HPDE6-E6E7 (cell line): ENCODE measurements at regions not wholly inside any gene's neighbourhood (a gene's known extent, or its start where the extent isn't known, plus 50 kb on each side); places are given as distances from the start of the nearest gene placed in this dataset.

Experiments used
- DNase-seq: peaks from one replicate; pipeline ENCODE4 v3.0.0; 2011; ENCODE audit warnings: missing footprints; ENCODE audit errors: extremely low spot score

DNA sequence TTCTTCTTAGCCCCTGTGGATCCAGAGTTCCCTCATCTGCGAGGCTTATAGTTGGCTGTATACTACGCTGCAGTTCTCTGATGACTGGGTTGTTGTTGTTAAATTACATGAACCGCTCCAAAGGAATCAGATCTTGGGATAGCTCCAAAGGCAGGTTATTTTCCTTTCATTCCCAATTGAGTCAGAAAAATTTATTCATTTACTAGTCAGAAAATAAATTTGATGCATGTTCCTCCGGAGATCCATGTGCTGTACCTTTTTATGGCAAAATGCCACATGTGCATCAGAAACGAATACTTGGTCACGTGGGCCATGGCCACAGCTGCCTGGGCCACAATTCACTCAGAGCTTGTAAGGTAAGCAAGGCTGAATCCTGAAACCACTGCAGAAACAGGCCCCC, 304.0 kb downstream of the NR2F1-AS1 start:
- DNase-seq = no peak

DNA sequence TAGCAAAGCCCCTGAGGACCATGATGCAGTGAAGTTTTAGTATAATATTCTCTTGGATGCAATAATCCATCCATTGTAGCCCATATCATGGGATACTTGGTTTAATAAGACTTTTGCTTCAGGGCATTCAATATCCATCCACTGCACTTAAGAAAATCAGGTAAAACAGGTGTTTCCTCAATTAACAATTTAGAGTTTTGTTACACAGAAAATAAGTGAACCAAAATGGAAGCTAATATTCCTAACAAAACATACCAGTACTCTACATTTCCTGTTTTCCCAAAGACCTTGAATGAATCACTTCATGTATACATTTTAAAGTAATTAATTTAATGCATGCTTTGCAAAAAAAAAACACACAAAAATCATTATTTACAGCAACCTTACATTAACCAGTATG, 305.6 kb downstream of the NR2F1-AS1 start:
- DNase-seq = no peak

DNA sequence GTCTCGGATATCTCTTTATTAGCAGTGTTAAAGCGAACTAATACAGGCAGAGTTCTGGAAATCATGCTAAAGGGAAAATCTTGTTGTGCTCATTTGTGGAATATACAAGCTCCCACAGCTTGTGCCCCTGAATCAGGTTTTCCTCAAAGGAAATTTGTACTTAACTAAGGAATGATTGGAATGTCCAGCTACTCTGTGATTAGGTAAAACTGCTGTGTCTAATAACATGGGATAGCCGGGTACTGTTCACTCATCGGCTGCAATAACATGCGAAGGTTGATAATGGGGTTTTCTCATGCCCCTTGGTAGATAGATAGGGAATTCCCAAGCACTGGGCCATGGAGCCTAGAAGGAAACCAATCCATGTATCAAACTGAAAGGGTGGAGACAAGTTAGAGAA, 306.7 kb downstream of the NR2F1-AS1 start:
- no peak for DNase-seq

DNA sequence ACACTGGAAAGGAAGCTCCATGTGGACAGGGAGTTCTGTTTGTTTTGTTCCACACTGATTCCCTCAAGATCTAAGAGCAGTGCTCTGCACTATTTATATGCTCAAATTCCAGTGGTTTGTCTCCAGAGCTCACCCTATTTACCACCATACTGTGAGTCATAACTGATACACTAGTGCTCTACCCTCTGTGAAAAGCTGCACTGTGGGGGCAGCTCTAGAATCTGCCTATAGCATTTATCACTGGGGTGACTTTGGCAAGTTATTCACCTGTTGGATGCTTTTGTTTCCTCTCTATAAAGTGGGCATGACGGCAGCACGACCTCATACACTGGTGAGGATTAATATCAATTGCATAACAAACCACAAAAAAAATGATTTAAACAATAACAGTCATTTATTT, 307.8 kb downstream of the NR2F1-AS1 start:
- DNase-seq = no peak

DNA sequence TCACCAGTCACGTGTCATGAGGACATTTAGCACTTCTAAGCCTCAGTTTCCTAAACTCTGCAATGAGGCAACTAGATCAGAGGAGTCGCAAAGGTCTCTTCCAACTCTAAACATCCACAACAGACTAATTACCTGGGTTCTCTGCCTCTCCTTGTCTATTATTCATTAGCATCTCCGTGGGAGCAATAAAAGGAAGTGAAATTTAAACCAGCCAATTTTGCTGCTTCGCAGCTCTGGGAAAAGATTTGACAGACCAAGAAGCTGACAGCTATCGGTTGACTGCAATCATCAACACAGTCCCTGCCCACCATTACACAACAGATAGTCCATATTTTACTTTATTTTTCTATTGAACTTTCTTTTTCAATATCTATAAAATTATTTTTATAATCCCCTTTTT, 308.9 kb downstream of the NR2F1-AS1 start:
- no peak for DNase-seq

DNA sequence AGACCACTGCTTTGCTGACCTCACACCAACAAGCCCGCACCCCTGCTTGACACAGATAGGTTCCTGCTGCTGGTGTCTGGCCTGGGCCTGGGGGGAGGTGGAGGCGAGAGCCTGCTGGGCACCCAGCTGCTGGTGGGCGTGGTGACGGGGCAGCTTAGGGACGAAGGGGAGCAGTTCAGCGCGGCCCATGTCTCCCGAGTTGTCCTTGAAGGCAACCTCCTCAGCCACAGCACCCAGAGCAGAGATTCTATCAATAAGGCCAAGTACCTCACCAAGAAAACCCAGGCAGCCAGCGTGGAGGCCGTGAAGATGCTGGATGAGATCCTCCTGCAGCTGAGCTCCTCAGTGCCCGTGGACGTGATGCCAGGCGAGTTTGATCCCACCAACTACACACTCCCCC, 313.3 kb downstream of the NR2F1-AS1 start:
- no peak for DNase-seq

DNA sequence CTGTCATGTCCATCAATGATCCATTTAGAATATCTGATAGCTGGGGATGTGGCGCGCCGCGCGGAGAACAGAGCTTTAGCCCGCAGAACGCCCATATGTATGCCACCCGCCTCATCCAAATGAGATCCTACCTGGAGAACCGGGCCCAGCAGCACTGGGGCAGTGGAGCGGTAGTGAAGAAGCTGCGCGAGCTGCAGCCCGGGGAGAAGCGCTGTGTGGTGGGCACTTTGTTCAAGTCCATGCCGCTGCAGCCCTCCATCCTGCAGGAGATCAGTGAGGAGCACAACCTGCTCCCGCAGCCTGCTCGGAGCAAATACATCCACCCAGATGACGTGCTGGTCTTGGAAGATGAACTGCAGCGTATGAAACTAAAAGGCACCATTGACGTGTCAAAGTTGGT, 313.7 kb downstream of the NR2F1-AS1 start:
- no peak for DNase-seq

DNA sequence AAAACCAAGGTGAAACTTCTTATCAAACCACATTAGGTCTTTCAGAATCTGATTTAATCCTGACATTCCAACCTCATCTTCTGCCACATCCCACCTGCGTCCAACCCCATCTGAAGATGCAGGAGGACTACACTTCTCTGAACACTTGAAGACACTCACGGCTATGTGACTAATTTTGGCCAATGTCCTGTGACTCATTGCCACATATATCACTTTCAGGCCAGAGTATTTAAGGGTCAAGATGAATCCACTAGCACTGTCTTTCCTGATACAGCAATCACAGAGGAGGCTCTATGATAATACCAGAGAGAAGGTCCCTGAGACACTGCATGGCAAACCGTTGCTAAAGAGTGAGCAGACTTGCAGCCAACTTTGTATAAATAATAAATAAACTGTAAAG, 323.4 kb downstream of the NR2F1-AS1 start:
- no peak for DNase-seq

DNA sequence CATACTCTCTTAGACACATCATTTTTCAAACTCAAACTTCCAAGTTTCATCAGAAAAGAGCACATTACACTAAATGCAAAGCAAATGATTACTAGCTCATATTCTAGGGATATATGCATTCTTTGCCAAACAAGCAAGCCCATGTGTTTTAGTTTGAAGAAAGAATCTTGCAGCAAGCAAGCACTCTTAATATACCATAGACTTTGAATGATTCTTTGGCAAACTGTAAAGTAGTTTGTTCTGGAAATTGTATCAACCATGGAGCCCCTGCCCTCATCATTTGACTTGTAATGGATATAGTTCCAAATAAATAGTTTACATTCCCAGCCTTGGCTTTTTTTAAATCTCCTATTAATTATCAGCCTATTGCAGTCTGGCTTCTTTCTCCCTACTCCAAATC, 325.2 kb downstream of the NR2F1-AS1 start:
- no peak for DNase-seq

DNA sequence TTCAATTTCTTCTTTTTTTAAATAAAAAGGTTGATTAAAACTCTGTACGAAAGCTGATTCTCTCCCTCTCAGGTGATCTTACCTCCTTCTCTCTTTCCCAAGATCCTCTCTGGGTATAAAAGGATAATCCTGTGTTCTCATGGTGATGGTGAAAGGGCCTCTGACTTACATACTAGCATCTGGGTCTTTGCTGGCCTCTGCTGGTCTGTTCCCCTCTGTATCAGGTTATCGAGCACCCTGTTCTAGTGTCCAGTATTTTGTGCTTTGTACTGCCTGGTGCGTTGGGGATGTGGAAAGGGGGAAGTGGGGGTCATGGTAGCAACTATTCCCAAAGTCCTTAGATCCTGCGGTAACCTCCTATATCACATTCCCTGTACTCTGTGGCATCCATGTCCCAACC, 328.9 kb downstream of the NR2F1-AS1 start:
- no peak for DNase-seq

DNA sequence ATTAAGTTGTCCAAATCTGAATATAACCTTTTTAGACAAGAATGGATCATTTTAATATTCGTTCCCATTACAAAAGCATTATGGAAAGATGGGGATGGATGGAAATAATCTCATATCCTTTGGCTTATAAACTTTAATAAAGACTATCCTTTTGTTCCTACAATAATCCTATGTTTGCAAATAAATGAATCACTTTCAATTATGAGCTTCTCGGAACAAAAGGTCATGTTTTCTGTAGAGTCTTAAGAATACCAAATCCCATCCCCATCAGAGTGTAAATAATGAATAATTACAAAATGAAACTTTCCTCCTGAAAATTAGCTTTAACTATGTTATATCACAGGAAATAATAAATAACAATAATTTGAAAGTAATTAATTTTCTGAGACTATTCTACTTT, 329.7 kb downstream of the NR2F1-AS1 start:
- DNase-seq = no peak

DNA sequence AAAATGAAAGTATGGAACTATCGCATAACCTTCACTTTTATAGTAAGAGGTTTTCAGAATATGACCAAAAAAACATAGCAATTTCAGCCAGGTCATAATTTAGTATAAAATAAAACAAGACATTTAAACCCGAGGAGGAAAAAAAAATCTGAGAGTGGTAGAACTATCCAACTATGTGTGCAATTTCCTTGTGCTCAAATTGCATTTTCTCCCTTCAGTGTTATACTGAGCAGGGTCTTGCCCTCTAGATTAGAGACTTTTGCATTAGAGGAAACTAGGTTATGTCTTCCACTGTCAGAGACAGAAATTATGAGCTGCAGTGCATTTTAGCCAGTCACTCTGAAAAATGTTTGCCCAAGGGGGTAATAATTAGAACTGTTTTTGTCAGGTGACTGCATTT, 330.6 kb downstream of the NR2F1-AS1 start:
- DNase-seq = no peak

DNA sequence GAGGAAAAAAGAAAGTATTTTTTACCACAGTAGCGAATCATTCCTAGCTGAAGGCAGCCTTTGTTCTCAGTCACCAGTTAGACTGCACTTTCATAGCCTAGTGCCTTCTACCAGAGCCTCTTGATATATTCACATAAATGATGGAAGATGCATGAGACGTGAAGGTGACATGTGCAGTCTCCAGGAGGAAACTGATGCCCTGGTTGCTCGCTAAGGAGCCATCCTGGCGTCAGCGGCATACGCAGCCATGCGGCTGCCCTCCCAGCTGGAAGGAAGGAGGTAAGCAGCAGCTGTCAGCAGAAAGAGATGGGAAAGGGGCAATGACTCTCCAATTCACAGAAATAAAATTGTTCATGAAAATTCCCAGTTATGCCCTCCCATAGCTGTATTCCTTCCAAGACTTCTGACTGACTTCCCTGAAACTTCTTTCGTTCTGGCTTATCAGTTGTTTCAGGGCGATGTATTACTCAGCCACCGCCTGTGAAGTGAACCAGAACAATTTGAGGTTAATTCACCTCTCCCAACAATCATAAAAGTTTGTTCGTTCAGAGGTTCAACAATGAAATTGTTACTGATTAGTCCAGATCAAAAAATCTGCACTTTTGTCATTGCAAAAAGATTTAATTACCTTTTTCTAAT, 331.2 kb downstream of the NR2F1-AS1 start:
- no peak for DNase-seq

DNA sequence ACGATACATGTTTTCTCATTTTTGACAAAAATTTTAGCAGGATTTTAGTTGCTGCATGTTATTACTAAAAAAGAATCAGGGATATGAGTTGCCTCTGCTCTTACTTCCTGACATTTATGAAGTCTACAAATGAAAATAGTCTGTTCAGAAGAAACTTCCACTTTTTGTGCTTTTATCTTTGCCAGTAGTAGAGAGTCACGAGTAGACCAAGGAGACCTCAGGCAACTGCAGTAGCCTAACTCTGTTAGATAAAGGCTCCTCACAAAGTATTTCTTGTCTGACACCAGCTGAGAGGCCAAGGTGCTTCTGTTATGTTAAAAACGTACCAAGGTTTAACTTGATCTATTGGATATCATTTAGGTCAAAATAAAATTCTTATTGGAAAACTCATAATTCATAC, 333.9 kb downstream of the NR2F1-AS1 start:
- no peak for DNase-seq

DNA sequence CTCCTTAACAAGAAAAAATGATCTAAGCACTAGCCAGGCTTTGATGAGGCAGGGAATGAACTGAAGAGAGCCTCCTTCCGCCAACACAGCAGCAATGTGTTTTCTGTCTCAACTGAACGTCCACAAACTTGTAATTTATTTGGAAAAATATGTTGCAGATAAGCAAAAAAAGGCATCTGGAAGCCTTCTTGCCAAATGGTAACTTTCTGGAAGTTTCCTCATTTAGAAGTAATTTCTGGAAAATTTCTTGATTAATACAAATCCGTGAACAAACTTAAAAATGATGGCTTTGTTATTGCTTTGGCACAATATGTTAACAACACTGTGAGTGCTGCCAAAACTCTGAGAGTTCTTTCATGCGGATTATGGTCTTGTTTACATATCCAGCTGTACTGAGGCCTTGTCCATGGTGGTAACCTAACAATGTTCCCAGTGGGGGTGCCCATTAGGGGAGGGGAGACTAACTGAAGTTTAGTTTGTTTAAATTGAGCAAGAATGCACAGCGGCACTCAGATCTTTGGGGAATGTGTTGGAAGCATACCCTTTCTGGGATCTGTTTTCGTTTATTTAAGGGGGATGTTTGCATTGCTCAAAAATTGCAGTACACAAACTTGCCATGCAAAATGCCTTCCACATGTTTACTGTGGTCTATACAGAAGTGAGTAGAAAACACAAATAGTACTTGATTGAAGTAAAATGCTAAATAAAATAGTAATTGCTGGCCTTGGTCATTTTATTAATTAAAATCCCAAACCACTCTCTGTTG, 334.7 kb downstream of the NR2F1-AS1 start:
- no peak for DNase-seq

DNA sequence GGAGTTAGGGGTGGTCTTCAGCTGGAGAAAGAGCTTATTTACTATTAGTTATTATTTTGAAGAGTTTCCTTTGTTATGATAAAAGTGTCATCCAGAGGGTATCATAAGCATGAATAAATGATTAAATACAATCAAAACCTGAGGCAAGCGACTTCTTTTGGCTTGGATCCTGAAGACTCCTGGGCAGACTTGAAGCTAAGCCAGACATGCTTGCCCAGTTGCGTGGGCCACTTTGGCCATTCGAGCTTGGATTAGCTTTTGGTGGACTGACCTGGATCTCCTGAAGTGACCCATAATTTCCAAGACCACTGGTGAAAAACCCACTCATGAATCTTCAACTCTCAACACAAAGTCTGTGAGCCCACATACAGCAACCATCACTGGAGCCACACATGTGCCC, 335.8 kb downstream of the NR2F1-AS1 start:
- no peak for DNase-seq

DNA sequence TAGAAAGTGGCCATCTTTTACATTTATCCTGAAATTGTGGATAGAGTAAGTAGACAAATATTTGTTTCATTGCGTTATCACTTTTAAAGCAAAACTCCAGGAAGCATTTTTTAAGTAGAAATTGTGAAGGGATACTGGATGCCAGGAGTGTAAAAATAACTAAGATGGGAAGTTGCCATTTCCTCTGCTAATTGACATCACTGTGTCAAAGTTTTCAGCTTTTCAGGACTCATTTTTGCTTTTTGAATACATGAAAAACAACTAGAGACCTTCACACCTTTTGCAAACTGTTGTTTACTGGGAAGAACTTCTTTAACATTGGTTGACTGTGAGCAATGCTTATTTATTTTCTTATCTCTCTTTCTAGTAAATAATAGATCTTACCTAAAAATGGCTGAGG, 337.5 kb downstream of the NR2F1-AS1 start:
- no peak for DNase-seq

DNA sequence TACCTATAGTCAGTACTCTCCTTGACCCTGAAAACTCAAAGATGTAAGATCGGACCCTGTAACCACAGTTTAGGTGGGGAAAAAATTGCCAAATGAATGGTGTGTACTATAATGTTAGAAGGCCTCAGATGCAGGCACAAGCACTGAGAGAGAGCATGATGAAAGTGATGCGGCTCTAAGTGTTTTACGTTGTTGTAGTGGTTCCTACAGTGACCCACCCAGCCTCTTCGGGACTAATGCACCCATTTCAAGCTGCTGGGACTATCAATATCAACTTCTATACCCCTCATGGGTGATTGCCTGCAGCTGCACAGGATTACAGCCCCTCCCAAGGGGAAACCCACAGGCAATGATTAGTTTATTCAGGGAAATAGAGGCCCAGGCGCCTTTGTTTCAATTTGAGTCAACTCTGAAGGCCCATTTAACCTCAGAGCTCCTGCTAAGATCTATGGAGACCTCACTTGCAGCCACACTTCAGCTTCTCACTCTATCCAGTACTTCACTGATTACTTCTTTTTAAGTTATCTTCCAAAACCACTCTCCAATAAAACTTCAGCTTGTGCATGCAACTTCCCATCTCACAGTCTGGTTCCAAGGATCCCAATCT, 340.7 kb downstream of the NR2F1-AS1 start:
- DNase-seq = no peak

DNA sequence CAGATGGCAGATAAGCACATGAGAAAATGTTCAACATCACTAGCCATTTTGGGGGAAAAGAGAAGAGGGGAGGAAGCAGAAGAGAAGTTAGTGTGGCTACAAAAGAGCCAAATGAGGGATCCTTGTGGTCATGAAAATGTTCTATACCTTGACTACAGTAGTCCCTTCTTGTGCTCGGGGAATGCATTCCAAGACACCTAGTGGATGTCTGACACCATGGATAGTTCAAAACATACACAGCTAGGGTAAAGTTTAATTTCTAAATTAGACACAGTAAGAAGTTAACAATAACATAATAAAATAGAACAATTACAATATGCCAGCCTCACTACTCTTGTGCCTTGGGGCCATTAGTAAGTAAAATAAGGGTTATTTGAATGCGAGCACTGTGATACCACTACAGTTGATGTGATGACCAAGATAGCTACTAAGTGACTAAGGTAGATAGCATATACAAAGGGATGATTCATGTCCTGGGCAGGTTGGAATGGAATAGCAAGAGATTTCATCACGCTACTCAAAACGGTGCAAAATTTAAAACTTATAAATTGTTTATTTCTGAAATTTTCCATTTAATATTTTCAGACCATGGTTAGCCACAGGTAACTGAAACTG, 344.1 kb downstream of the NR2F1-AS1 start:
- DNase-seq = peak; percentile 25

DNA sequence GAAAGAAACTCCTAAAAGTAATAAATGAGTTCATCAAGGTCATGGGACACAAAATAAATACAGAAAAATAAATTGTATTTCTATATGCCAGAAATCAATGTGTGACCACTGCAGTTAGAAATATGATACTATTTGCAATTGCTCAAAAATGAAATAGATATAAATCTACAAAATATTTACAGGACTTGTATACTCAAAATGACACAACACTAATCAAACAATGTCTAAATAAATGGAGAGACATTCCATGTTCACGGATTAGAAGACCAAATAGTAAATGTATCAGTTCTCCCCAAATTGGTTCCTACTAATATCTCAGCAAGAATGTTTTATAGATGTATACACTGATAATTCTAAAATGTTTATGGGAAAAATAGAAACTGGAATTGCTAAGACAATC, 345.3 kb downstream of the NR2F1-AS1 start:
- no peak for DNase-seq

DNA sequence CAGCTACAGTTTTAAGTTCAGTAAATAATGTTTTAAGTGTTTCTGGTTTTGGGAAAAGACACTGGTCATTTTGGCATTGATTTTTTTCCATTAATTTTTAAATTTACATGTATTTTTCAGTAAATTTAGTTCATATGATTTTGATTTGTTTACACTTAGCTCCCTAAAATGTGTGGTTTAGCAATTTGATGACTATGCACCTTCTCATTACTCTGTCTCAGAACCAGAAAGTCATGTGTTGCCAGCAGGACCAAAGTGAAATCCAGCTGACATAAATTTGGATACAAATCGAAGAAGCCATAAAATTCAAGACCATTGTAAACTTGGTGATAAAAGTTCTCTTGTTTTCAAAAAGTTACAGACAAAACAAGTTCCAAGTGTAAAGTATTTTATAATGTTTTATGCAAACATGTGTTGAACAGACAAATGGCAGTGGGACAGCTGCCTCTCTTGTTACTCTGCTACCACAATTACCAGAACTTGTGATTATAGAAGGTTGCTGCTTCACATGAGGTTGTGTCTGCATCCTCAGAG, 354.8 kb downstream of the NR2F1-AS1 start:
- no peak for DNase-seq

DNA sequence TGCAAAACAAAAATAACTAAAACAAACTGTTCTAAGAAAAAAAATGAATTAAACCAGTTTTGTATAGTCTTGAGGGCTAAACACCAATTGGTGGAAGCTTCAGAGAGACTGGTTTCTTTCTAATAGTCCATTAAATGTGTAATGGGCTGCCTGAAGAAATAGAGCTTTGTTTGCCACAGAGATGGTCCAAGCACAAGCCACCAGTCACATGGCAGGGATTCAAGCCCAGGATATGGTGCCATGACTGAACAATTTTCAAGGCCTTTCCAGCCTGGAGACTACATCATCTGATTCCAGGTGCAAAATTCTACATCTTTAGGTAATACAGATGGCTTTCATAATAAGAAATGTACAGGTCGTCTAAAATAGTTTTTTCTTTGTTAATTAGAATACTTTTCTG, 355.3 kb downstream of the NR2F1-AS1 start:
- no peak for DNase-seq

DNA sequence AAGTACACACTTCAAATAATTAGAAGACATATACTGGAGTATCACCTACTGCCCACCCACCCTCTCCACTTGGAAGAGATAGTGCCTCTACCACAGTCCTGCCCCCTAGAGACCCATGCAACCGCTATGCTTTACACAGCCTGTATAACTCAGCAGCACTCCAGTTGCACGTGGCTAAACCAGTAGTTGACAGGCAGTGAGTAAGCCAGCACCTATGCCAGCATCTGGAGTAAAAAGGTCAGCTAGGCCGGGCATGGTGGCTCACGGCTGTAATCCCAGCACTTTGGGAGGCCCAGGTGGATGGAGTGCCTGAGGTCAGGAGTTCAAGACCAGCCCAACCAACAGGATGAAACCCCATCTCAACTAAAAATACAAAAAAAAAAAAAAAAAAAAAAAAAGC, 356.4 kb downstream of the NR2F1-AS1 start:
- no peak for DNase-seq
